Natural killer cell (primary cell): ENCODE measurements at regions not wholly inside any gene's neighbourhood (a gene's known extent, or its start where the extent isn't known, plus 50 kb on each side); places are given as distances from the start of the nearest gene placed in this dataset.

ENCODE experiments used
- ATAC-seq, 3 donors: fragments of 150-1000 bp in 2 of 3; fragments of 200-7000 bp in 1 of 3; cut with Tn5 transposase; 1 replicate in 1 of 3; 2 replicates in 2 of 3; pipeline ENCODE4 v1.10.0; 2021; ENCODE audit warnings: mild to moderate bottlenecking in 2 of 3, moderate library complexity in 2 of 3
- DNase-seq, 2 donors: peaks; one replicate each; pipeline versions ENCODE4 v3.0.0 to v3.0.0-alpha.2; 2013 to 2021; ENCODE audit warnings: mixed read lengths in 1 of 2
- H3K27ac ChIP-seq: one replicate; pipeline ENCODE4 v1.5.1; 2013; ENCODE audit warnings: mild to moderate bottlenecking, low read length
- H3K27me3 ChIP-seq: one replicate; pipeline ENCODE4 v1.6.1; 2013; ENCODE audit warnings: low read length; ENCODE audit not compliant: control insufficient read depth, insufficient read depth
- H3K36me3 ChIP-seq: one replicate; pipeline ENCODE4 v1.6.1; 2013; ENCODE audit warnings: low read length; ENCODE audit not compliant: control insufficient read depth, insufficient read depth
- H3K4me1 ChIP-seq: one replicate; pipeline ENCODE4 v1.6.1; 2013; ENCODE audit warnings: low read length; ENCODE audit not compliant: control insufficient read depth, insufficient read depth
- H3K4me3 ChIP-seq: one replicate; pipeline ENCODE4 v1.5.1; 2013; ENCODE audit warnings: low read length
- H3K9me3 ChIP-seq: one replicate; pipeline ENCODE4 v1.6.1; 2013; ENCODE audit warnings: low read length; ENCODE audit not compliant: control insufficient read depth, insufficient read depth
- H3K27ac Mint-ChIP-seq, 2 donors: one replicate each; pipeline ENCODE4 v1.8.0; 2022; ENCODE audit warnings: mild to moderate bottlenecking in 2 of 2, mixed read lengths in 2 of 2, moderate library complexity in 1 of 2
- H3K27me3 Mint-ChIP-seq, 2 donors: one replicate each; pipeline ENCODE4 v1.8.0; 2022; ENCODE audit warnings: low read depth in 2 of 2, mixed read lengths in 2 of 2
- H3K36me3 Mint-ChIP-seq: one replicate; pipeline ENCODE4 v1.8.0; 2022; ENCODE audit warnings: mixed read lengths
- H3K4me1 Mint-ChIP-seq, 2 donors: one replicate each; pipeline ENCODE4 v1.8.0; 2022; ENCODE audit warnings: mixed read lengths in 2 of 2
- H3K4me3 Mint-ChIP-seq: one replicate; pipeline ENCODE4 v1.8.0; 2022; ENCODE audit warnings: mild to moderate bottlenecking, moderate library complexity, mixed read lengths
- H3K9me3 Mint-ChIP-seq, 2 donors: one replicate each; pipeline ENCODE4 v1.8.0; 2022; ENCODE audit warnings: mixed read lengths in 2 of 2
- WGBS: methylation state at CpG from one replicate; pipeline ENCODE4 v1.1.7; 2013; ENCODE audit warnings: missing lambda C conversion rate; ENCODE audit not compliant: insufficient coverage; 5-methylcytosine and 5-hydroxymethylcytosine counted together
- intact Hi-C: fragments of 100-400 bp; cut with micrococcal nuclease; formaldehyde crosslinking; loops from one replicate; pipeline ENCODE4 v1.14.2; 2022
- TF ChIP-seq, protein P1 (sequence below): fragments of 200-600 bp; IDR thresholded peaks from one replicate; pipeline ENCODE4 v1.8.0; 2022; ENCODE audit warnings: antibody characterized with exemption

DNA sequence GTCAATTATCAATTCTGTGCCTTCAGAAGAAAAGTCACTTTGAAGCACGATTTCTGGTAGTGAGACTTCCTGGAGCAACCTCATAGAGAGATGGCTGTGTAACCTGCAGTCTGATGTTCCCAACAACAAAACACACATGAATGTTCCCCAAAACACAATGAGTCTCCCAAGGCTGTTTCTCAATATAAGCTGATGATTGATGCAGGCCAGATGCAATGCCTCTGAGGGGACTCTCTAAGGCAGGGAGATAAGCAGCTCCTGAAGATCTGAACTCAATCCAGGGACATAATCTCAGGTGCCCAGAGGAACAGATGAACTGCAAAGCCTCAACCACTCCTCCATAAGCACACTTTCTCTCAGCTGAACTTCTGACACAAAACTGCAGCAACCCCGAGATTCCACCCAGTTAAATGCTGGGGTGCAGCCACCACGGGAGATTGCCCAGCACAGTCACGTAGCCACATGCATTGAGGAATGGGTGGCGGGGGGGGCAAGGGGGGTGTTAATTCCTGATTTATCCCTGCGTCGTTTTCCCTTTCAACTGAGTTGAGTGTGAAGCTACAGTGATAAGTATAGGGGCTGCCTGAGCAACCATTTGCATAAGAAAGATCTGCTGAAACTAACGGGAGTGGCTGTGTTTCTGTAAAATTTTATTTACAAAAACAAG, 122.7 kb upstream of the RASEF start:
- Histone ChIP-seq H3K4me3 (no peak overlapping the region), H3K27ac (no peak overlapping the region), H3K9me3 (no peaks in the 10 kb centered on the region), H3K27me3 (no peaks in the 10 kb centered on the region), H3K4me1 (no peaks in the 10 kb centered on the region), H3K36me3 (no peaks in the 10 kb centered on the region)
- 66% methylated on average over 8 of the region's 8 CpGs for WGBS
- intact Hi-C loops: no loop called here
- no peak overlapping the region for H3K27ac Mint-ChIP-seq
- no peaks in the 10 kb centered on the region for H3K4me1 Mint-ChIP-seq
- TF ChIP-seq, protein P1, sequence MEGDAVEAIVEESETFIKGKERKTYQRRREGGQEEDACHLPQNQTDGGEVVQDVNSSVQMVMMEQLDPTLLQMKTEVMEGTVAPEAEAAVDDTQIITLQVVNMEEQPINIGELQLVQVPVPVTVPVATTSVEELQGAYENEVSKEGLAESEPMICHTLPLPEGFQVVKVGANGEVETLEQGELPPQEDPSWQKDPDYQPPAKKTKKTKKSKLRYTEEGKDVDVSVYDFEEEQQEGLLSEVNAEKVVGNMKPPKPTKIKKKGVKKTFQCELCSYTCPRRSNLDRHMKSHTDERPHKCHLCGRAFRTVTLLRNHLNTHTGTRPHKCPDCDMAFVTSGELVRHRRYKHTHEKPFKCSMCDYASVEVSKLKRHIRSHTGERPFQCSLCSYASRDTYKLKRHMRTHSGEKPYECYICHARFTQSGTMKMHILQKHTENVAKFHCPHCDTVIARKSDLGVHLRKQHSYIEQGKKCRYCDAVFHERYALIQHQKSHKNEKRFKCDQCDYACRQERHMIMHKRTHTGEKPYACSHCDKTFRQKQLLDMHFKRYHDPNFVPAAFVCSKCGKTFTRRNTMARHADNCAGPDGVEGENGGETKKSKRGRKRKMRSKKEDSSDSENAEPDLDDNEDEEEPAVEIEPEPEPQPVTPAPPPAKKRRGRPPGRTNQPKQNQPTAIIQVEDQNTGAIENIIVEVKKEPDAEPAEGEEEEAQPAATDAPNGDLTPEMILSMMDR: no peak
- ATAC-seq (no peak), DNase-seq (no peak)
- H3K9me3 Mint-ChIP-seq: peaks cover 0 to 5% of the 10 kb centered on the region in 2 donors
- peaks cover 0 to 8% of the 10 kb centered on the region in 2 donors for H3K27me3 Mint-ChIP-seq
- H3K36me3 Mint-ChIP-seq: no peaks in the 10 kb centered on the region
- H3K4me3 Mint-ChIP-seq: no peak overlapping the region

DNA sequence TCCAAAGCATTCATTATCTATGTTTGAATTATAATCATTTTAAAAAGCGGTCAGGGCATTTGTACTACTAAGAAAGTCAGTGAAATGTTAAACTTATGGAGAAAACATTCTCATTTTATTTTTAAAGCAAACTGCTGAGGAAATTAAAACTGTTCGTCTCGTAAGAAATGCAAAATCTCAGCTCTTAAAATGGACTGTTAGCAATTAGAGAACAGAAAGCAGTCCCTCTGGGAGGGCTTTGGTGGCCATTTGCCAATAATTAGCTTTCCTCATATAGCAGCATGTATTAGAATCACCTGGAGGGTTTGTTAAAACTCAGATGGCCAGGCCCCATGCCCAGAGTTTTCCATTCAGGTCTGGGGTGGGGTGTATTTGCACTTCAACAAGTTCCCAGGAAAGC, 120.7 kb upstream of the RASEF start:
- no peak overlapping the region for H3K27ac Mint-ChIP-seq
- H3K27me3 Mint-ChIP-seq: peaks cover 0 to 4% of the 10 kb centered on the region in 2 donors
- no peaks in the 10 kb centered on the region for H3K9me3 ChIP-seq
- no peaks in the 10 kb centered on the region for H3K36me3 Mint-ChIP-seq
- no peak for DNase-seq
- no peaks in the 10 kb centered on the region for H3K4me1 Mint-ChIP-seq
- TF ChIP-seq, protein P1: no peak
- no peak overlapping the region for H3K4me3 Mint-ChIP-seq
- no peaks in the 10 kb centered on the region for H3K4me1 ChIP-seq
- H3K9me3 Mint-ChIP-seq: peaks cover 0 to 2% of the 10 kb centered on the region in 2 donors
- intact Hi-C loops: no loop called here
- H3K27me3 ChIP-seq: no peaks in the 10 kb centered on the region
- ATAC-seq: no peak
- no peak overlapping the region for H3K4me3 ChIP-seq
- no peak overlapping the region for H3K27ac ChIP-seq
- WGBS: 86% methylated on average over 2 of the region's 3 CpGs
- H3K36me3 ChIP-seq: no peaks in the 10 kb centered on the region

DNA sequence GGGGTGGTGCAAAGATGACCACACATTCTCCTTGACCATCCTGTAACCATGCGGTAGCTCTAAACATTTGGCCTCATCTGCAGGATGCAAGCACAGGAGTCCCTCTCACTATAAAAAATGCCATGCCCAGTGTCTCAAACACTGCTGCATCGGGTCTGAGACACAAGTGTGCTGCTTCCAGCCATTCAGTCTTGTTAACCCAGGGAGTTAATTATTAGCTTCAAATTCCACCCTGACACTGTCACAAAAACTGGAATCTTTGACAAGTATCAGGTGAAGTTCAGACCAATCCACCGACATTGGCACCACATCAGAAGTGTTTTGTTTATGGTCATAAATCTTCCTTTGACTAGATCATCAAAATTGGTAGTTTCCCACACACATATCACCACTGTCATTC, 119.1 kb upstream of the RASEF start:
- ATAC-seq (no peak), DNase-seq (no peak)
- Mint-ChIP-seq H3K27me3 (no peaks in the 10 kb centered on the region), H3K9me3 (peaks cover 9% of the 10 kb centered on the region in 2 donors), H3K36me3 (peaks cover 11% of the 10 kb centered on the region), H3K4me3 (no peak overlapping the region), H3K27ac (no peak overlapping the region), H3K4me1 (no peaks in the 10 kb centered on the region)
- no peak overlapping the region for H3K27ac ChIP-seq
- intact Hi-C loops: no loop called here
- H3K4me3 ChIP-seq: no peak overlapping the region
- 92% methylated on average over 3 of the region's 3 CpGs for WGBS
- no peaks in the 10 kb centered on the region for H3K4me1 ChIP-seq
- H3K27me3 ChIP-seq: no peaks in the 10 kb centered on the region
- no peaks in the 10 kb centered on the region for H3K9me3 ChIP-seq
- TF ChIP-seq, protein P1: no peak
- H3K36me3 ChIP-seq: no peaks in the 10 kb centered on the region

DNA sequence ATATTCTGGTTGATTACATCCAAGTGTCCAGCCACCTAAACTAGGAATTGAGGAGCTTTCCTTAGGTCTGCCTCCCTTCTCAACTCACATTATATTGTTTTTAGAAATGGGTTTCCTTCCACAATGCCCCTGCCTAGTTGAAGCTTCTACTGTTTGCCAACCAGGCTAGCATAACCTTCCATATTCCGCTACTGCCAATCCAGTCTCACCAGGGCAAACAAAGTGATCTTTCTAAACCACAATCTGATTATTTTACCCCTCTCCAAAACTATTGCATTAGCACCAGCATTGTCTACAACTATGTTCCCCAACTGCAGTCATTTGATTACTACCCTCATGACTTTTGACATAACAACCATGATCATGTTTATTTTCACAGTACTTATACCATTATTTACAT, 115.8 kb upstream of the RASEF start:
- H3K4me3 ChIP-seq: no peak overlapping the region
- WGBS: 93% methylated on average over 1 of the region's 1 CpG
- H3K4me1 Mint-ChIP-seq: no peaks in the 10 kb centered on the region
- no peak overlapping the region for H3K27ac Mint-ChIP-seq
- DNase-seq (no peak), ATAC-seq (no peak)
- no peak overlapping the region for H3K27ac ChIP-seq
- H3K4me1 ChIP-seq: no peaks in the 10 kb centered on the region
- TF ChIP-seq, protein P1: no peak
- no peaks in the 10 kb centered on the region for H3K36me3 ChIP-seq
- H3K36me3 Mint-ChIP-seq: peaks cover 11% of the 10 kb centered on the region
- no peaks in the 10 kb centered on the region for H3K9me3 ChIP-seq
- no peaks in the 10 kb centered on the region for H3K27me3 ChIP-seq
- intact Hi-C loops: loop anchor here (10.0 kb wide), 1 partner anchor 56 kb away; no protein-coding TSS in a partner anchor
- H3K27me3 Mint-ChIP-seq: no peaks in the 10 kb centered on the region
- no peak overlapping the region for H3K4me3 Mint-ChIP-seq
- peaks cover 9 to 11% of the 10 kb centered on the region in 2 donors for H3K9me3 Mint-ChIP-seq
